ENCODE measurements at regions not wholly inside any gene's neighbourhood (a gene's known extent, or its start where the extent isn't known, plus 50 kb on each side); places are given as distances from the start of the nearest gene placed in this dataset.

DNA sequence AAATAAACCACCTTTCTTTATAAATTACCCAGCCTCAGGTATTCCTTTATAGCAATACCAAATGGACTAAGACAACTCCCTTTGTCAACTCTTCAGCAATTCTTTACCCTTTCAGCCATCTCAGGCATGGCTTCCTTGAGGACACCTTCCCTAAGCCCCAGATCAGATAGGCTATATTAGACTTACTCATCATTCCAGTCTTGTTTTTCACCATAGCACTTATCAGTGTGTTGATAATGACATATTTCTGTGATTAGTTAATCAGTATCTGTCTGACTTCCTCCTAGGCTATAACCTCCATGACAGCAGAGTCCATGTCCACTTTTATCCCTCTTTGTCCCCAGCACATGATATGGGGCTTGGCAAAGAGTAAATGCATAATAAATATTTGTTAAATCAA lies 238.1 kb downstream of the ACTL7B start:
- TF ChIP-seq, protein P1, sequence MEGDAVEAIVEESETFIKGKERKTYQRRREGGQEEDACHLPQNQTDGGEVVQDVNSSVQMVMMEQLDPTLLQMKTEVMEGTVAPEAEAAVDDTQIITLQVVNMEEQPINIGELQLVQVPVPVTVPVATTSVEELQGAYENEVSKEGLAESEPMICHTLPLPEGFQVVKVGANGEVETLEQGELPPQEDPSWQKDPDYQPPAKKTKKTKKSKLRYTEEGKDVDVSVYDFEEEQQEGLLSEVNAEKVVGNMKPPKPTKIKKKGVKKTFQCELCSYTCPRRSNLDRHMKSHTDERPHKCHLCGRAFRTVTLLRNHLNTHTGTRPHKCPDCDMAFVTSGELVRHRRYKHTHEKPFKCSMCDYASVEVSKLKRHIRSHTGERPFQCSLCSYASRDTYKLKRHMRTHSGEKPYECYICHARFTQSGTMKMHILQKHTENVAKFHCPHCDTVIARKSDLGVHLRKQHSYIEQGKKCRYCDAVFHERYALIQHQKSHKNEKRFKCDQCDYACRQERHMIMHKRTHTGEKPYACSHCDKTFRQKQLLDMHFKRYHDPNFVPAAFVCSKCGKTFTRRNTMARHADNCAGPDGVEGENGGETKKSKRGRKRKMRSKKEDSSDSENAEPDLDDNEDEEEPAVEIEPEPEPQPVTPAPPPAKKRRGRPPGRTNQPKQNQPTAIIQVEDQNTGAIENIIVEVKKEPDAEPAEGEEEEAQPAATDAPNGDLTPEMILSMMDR (IDR thresholded peaks at IDR 0.05; ENCODE audit: insufficient read depth, low read depth, low read length), result no peak
- TF ChIP-seq EZH2 (IDR thresholded peaks at IDR 0.05; ENCODE audit: insufficient read depth, low read length), result no peak

Measured in astrocyte (in vitro differentiated cells and primary cell).